Left ventricle myocardium inferior (tissue), 1 donor: ENCODE measurements at regions not wholly inside any gene's neighbourhood (a gene's known extent, or its start where the extent isn't known, plus 50 kb on each side); places are given as distances from the start of the nearest gene placed in this dataset.

Experiments used
- DNase-seq: peaks from one replicate; pipeline ENCODE4 v3.0.0-alpha.2; 2020
- H3K27ac ChIP-seq: fragments of 200-600 bp; replicated peaks from 2 replicates; pipeline ENCODE4 v1.8.0; 2021
- H3K27me3 ChIP-seq: fragments of 200-600 bp; 2 replicates; pipeline ENCODE4 v1.8.0; 2021; ENCODE audit warnings: low read depth
- H3K36me3 ChIP-seq: fragments of 200-600 bp; 2 replicates; pipeline ENCODE4 v1.8.0; 2021
- H3K4me1 ChIP-seq: fragments of 200-600 bp; 2 replicates; pipeline ENCODE4 v1.8.0; 2021
- H3K4me3 ChIP-seq: fragments of 200-600 bp; 2 replicates; pipeline ENCODE4 v1.8.0; 2021; ENCODE audit warnings: mild to moderate bottlenecking, moderate library complexity
- H3K9me3 ChIP-seq: fragments of 200-600 bp; replicated peaks from 2 replicates; pipeline ENCODE4 v1.8.0; 2021
- CTCF ChIP-seq: fragments of 200-600 bp; IDR thresholded peaks from 2 replicates; pipeline ENCODE4 v1.8.0; 2021; ENCODE audit warnings: antibody characterized with exemption, mild to moderate bottlenecking, borderline replicate concordance
- intact Hi-C: fragments of 100-400 bp; cut with micrococcal nuclease; formaldehyde crosslinking; loops from one replicate; pipeline ENCODE4 v1.11.0; 2022
- donor health status: DM: no; HTN: yes; CAD: no; lungs with severe emphysema.

- intact Hi-C loops = no loop called here
- TF ChIP-seq CTCF = no peak
- no peaks in the 10 kb centered on the region for H3K27me3 ChIP-seq
Observed at GRCh38 chr4:46594661-46595060, 204.7 kb upstream of the GABRA2 start.

DNA sequence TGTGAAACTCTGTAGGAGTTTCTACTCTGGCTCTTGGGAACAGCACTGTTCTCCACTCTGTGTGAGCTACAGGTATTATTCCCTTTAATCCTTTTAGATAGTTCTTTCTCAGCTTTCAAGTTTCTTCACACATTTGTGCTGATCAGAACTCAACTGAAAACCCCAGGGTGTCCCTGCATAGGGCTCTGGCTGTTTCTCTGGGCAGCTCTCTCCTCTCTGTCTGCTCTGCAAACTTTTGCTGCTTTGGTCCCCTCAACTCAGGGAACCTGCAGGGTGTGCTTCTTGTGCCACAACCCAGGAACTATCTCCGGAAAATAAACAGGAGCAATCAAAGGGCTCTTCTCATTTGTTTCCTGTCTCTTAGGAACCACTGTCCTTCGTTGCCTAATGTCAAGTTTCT, 196.6 kb upstream of the GABRA2 start:
- no peaks in the 10 kb centered on the region for H3K27me3 ChIP-seq
- H3K4me1 ChIP-seq = no peaks in the 10 kb centered on the region
- no peak overlapping the region for H3K4me3 ChIP-seq
- no peak for TF ChIP-seq CTCF
- H3K27ac ChIP-seq = no peak overlapping the region
- H3K36me3 ChIP-seq = no peaks in the 10 kb centered on the region
- intact Hi-C loops = no loop called here
- H3K9me3 ChIP-seq = peaks cover 13% of the 10 kb centered on the region
- no peak for DNase-seq

More at GRCh38 chr4:46594661-46595060, 204.7 kb upstream of the GABRA2 start:
- H3K4me1 ChIP-seq = no peaks in the 10 kb centered on the region
- H3K9me3 ChIP-seq = peaks cover 20% of the 10 kb centered on the region
- H3K36me3 ChIP-seq = no peaks in the 10 kb centered on the region
- H3K4me3 ChIP-seq = no peak overlapping the region
- DNase-seq = no peak
- no peak overlapping the region for H3K27ac ChIP-seq

DNA sequence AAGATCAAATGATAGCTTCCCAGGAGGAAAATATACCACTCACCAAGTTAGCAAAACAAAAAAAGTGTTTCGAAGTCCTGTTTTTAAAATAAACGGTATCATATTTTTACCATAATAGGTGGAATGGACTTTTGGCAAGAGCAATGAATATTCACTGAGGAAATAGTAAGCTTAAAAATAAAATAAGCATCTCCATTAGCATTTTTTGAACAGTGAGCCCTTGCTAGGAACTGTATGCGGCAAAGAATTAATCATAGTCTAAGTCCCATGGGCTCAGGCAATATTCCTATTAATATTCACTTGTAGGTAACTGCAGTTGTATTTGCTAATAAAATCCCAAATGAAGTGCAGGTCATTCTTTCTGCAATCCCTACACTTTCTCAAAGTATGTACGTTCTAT, 191.7 kb upstream of the GABRA2 start:
- Histone ChIP-seq H3K27ac (no peak overlapping the region), H3K4me1 (no peaks in the 10 kb centered on the region), H3K9me3 (no peaks in the 10 kb centered on the region), H3K36me3 (no peaks in the 10 kb centered on the region), H3K27me3 (no peaks in the 10 kb centered on the region), H3K4me3 (no peak overlapping the region)
- no peak for DNase-seq
- intact Hi-C loops = no loop called here
- no peak for TF ChIP-seq CTCF

DNA sequence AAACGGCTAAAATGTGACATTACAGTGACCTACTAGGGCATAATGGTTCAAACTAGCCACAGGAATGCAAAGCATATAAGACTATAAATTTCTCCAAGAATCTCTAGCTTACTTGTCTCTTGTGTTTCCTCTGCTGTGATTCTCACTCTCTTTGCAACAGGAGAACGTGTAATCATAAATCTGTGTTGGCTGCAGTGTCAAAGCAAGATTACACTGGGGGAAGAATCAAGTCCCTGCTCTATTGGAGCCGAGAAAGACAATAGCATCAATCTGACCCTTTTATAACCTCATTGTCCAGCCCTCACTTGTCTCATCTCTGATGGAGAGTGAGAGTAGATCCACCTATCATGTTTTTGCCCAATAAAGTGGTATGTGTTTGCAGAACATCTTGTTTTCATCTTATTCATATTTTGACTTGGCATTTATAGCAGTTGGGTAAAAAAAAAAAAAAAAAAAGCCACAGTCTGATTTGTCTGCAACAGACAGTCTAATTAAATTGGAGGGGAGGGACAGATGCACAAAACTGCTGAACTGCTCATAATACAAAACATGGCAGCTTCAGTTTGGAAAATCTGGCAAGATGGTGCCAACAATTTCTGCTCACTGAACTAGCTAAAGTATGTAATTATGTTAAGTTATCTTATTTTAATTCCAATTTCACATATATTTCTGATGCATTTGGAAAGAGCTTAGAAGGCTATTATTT, 165.0 kb upstream of the GABRA2 start:
- intact Hi-C loops = no loop called here
- Histone ChIP-seq H3K9me3 (no peaks in the 10 kb centered on the region), H3K27me3 (no peaks in the 10 kb centered on the region), H3K4me3 (no peak overlapping the region), H3K36me3 (no peaks in the 10 kb centered on the region), H3K27ac (no peak overlapping the region), H3K4me1 (no peaks in the 10 kb centered on the region)
- no peak for TF ChIP-seq CTCF
- no peak for DNase-seq

DNA sequence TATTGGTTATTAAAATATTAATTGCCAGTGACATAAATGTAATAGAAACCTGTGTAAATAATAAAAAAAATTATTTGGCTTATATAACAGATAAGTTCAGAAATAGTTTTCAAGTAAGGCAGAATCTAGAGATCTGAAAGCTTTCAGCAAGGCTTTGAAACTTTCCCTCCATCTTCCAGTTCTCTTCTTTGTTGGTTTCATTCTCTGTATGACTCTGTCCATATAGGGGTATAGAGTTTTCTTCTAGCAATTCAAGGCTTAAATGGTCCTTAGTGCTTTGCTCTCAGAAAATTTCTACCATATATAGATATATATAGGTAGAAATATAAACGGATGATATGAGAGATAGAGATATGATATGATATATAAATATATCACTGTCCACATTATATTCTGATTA, 160.5 kb upstream of the GABRA2 start:
- no peak for DNase-seq
- no peak for TF ChIP-seq CTCF
- no peaks in the 10 kb centered on the region for H3K36me3 ChIP-seq

More for the DNA sequence above, 160.5 kb upstream of the GABRA2 start:
- H3K27ac ChIP-seq = no peak overlapping the region
- no peak overlapping the region for H3K4me3 ChIP-seq
- H3K27me3 ChIP-seq = no peaks in the 10 kb centered on the region
- H3K9me3 ChIP-seq = no peaks in the 10 kb centered on the region
- H3K4me1 ChIP-seq = no peaks in the 10 kb centered on the region
- intact Hi-C loops = no loop called here
